GM18861 (cell line): ENCODE measurements at regions not wholly inside any gene's neighbourhood (a gene's known extent, or its start where the extent isn't known, plus 50 kb on each side); places are given as distances from the start of the nearest gene placed in this dataset.
A peak's percentile ranks its signal among the peaks of the same experiment; 100 is the strongest.

Experiments used
- ATAC-seq: cut with Tn5 transposase; IDR thresholded peaks from one replicate; pipeline ENCODE4 v1.9.1; 2021; ENCODE audit not compliant: unreplicated experiment

- ATAC-seq: no peak
These were observed 197.0 kb upstream of the DMAC1 start for GRCh38 chr9:7996558-7996957.

- no peak for ATAC-seq
These were observed 189.2 kb upstream of the DMAC1 start for GRCh38 chr9:7988644-7989280.

- ATAC-seq: no peak
These were observed 185.1 kb upstream of the DMAC1 start for GRCh38 chr9:7984692-7985091.

- no peak for ATAC-seq
These were observed 184.6 kb upstream of the DMAC1 start for GRCh38 chr9:7984203-7984602.

- ATAC-seq: no peak
These were observed 183.9 kb upstream of the DMAC1 start for GRCh38 chr9:7983490-7983889.

GRCh38 chr9:7982907-7983306 is 183.3 kb upstream of the DMAC1 start:
- ATAC-seq: no peak

GRCh38 chr9:7980691-7981289 is 181.2 kb upstream of the DMAC1 start:
- ATAC-seq: no peak

GRCh38 chr9:7980041-7980440 is 180.5 kb upstream of the DMAC1 start:
- no peak for ATAC-seq

GRCh38 chr9:7979611-7980010 is 180.0 kb upstream of the DMAC1 start:
- no peak for ATAC-seq

GRCh38 chr9:7977586-7977985 is 178.0 kb upstream of the DMAC1 start:
- no peak for ATAC-seq

GRCh38 chr9:7976856-7977255 is 177.3 kb upstream of the DMAC1 start:
- no peak for ATAC-seq

- peak; percentile 98 for ATAC-seq
These were observed 176.7 kb upstream of the DMAC1 start for GRCh38 chr9:7976167-7976755.

GRCh38 chr9:7975336-7975735 is 175.8 kb upstream of the DMAC1 start:
- no peak for ATAC-seq

GRCh38 chr9:7974335-7974960 is 174.9 kb upstream of the DMAC1 start:
- ATAC-seq: peak; percentile 35

- ATAC-seq: no peak
These were observed 173.5 kb upstream of the DMAC1 start for GRCh38 chr9:7973123-7973522.

GRCh38 chr9:7970681-7971330 is 171.2 kb upstream of the DMAC1 start:
- ATAC-seq: no peak

GRCh38 chr9:7968687-7969086 is 169.1 kb upstream of the DMAC1 start:
- no peak for ATAC-seq

- ATAC-seq: no peak
These were observed 168.3 kb upstream of the DMAC1 start for GRCh38 chr9:7967851-7968250.

GRCh38 chr9:7967093-7967827 is 167.7 kb upstream of the DMAC1 start:
- peak; percentile 65 for ATAC-seq

GRCh38 chr9:7965063-7965462 is 165.5 kb upstream of the DMAC1 start:
- no peak for ATAC-seq

- ATAC-seq: no peak
These were observed 163.4 kb upstream of the DMAC1 start for GRCh38 chr9:7963026-7963425.
